ENCODE measurements at regions not wholly inside any gene's neighbourhood (a gene's known extent, or its start where the extent isn't known, plus 50 kb on each side); places are given as distances from the start of the nearest gene placed in this dataset.

GRCh38 chr4:60313611-60314178 is 886.4 kb upstream of the ADGRL3 start (continued):
- TF ChIP-seq PREB (CRISPR knock-in tag; IDR thresholded peaks at IDR 0.05; ENCODE audit: borderline replicate concordance) (no peak), EMX1 (CRISPR knock-in tag; IDR thresholded peaks at IDR 0.05) (no peak), NFE2L1 (CRISPR knock-in tag; IDR thresholded peaks at IDR 0.05) (no peak), PRRX2 (CRISPR knock-in tag; IDR thresholded peaks at IDR 0.05) (no peak), FOXJ3 (CRISPR knock-in tag; IDR thresholded peaks at IDR 0.05; ENCODE audit: borderline replicate concordance) (no peak), ZNF423 (CRISPR knock-in tag; IDR thresholded peaks at IDR 0.05) (no peak)
- TF ChIP-seq, protein P1, sequence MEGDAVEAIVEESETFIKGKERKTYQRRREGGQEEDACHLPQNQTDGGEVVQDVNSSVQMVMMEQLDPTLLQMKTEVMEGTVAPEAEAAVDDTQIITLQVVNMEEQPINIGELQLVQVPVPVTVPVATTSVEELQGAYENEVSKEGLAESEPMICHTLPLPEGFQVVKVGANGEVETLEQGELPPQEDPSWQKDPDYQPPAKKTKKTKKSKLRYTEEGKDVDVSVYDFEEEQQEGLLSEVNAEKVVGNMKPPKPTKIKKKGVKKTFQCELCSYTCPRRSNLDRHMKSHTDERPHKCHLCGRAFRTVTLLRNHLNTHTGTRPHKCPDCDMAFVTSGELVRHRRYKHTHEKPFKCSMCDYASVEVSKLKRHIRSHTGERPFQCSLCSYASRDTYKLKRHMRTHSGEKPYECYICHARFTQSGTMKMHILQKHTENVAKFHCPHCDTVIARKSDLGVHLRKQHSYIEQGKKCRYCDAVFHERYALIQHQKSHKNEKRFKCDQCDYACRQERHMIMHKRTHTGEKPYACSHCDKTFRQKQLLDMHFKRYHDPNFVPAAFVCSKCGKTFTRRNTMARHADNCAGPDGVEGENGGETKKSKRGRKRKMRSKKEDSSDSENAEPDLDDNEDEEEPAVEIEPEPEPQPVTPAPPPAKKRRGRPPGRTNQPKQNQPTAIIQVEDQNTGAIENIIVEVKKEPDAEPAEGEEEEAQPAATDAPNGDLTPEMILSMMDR (IDR thresholded peaks at IDR 0.05) = no peak

GRCh38 chr4:60314416-60314815 is 885.7 kb upstream of the ADGRL3 start:
- CTCF ChIA-PET = no interaction called here
- no peaks in the 10 kb centered on the region for H3K27me3 Mint-ChIP-seq (ENCODE audit: low read depth)
- no peak overlapping the region; the same call in 1 of the 2 replicates for H3K27ac Mint-ChIP-seq
- peaks cover 5% of the 10 kb centered on the region; the same call in 1 of the 2 replicates for H3K4me1 Mint-ChIP-seq
- peaks cover 3% of the 10 kb centered on the region; the same call in 1 of the 2 replicates for H3K36me3 Mint-ChIP-seq
- TF ChIP-seq E2F1 (CRISPR knock-in tag; IDR thresholded peaks at IDR 0.05) = no peak
- TF ChIP-seq CDX4 (CRISPR knock-in tag; IDR thresholded peaks at IDR 0.05; ENCODE audit: borderline replicate concordance) = no peak
- TF ChIP-seq NFYB (CRISPR knock-in tag; conservative IDR thresholded peaks at IDR 0.05; ENCODE audit: low read depth) = no peak
- TF ChIP-seq FOXK1 (CRISPR knock-in tag; IDR thresholded peaks at IDR 0.05) = no peak
- TF ChIP-seq, protein P2, sequence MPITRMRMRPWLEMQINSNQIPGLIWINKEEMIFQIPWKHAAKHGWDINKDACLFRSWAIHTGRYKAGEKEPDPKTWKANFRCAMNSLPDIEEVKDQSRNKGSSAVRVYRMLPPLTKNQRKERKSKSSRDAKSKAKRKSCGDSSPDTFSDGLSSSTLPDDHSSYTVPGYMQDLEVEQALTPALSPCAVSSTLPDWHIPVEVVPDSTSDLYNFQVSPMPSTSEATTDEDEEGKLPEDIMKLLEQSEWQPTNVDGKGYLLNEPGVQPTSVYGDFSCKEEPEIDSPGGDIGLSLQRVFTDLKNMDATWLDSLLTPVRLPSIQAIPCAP (CRISPR knock-in tag; IDR thresholded peaks at IDR 0.05) = no peak
- TF ChIP-seq GTF2I (CRISPR knock-in tag; conservative IDR thresholded peaks at IDR 0.05) = no peak
- TF ChIP-seq ATF1 (CRISPR knock-in tag; IDR thresholded peaks at IDR 0.05) = no peak
- TF ChIP-seq, protein P1 (IDR thresholded peaks at IDR 0.05) = no peak
- no peak for TF ChIP-seq MYBL2 (CRISPR knock-in tag; IDR thresholded peaks at IDR 0.05)
- no peak for TF ChIP-seq ELF4 (CRISPR knock-in tag; IDR thresholded peaks at IDR 0.05; ENCODE audit: low read depth)
- no peak for TF ChIP-seq ZNF263 (CRISPR knock-in tag; IDR thresholded peaks at IDR 0.05; ENCODE audit: low read depth)
- no peak for TF ChIP-seq CREB1 (CRISPR knock-in tag; IDR thresholded peaks at IDR 0.05)
- no peak for TF ChIP-seq ZNF396 (CRISPR knock-in tag; IDR thresholded peaks at IDR 0.05; ENCODE audit: borderline replicate concordance)
- ATAC-seq = no peak
- H3K4me3 Mint-ChIP-seq = no peak overlapping the region
- H3K9me3 Mint-ChIP-seq = peaks cover 32% of the 10 kb centered on the region
- POLR2A ChIA-PET = no interaction called here
- no peak for DNase-seq (ENCODE audit: low spot score)

Data from WTC11 (cell line).